H1 (cell line): ENCODE measurements at regions not wholly inside any gene's neighbourhood (a gene's known extent, or its start where the extent isn't known, plus 50 kb on each side); places are given as distances from the start of the nearest gene placed in this dataset.

Source experiments
- CTCF ChIA-PET: fragments of 300-600 bp; sonication (Branson Sonifier 250); formaldehyde crosslinking; loops from one replicate; lab custom pipeline; 2021; ENCODE audit not compliant: partially characterized antibody; lab: Charles Lee
- POLR2A ChIA-PET: fragments of 300-600 bp; sonication (Branson Sonifier 250); formaldehyde crosslinking; loops from one replicate; lab custom pipeline; 2021; ENCODE audit warnings: inconsistent platforms; ENCODE audit not compliant: partially characterized antibody; lab: Charles Lee
- DNase-seq, 2 experiments: peaks; one replicate each; pipeline versions ENCODE4 v3.0.0 to v3.0.0-alpha.2; 2010 to 2022; ENCODE audit warnings: low spot score in 2 of 2, low read depth in 1 of 2, mixed read lengths in 1 of 2
- FAIRE-seq: peaks from 2 replicates; lab custom pipeline; 2011; peaks lifted over from hg19 to GRCh38; lab: Jason Lieb, UNC
- H2AFZ ChIP-seq: 2 replicates; pipeline ENCODE4 v1.8.1; 2012; ENCODE audit warnings: low read length, inconsistent platforms
- H2AK5ac ChIP-seq: 2 replicates; pipeline ENCODE4 v1.6.1; 2013; ENCODE audit warnings: low read depth, low read length
- H2BK120ac ChIP-seq: replicated peaks from 2 replicates; pipeline ENCODE3; 2013; ENCODE audit warnings: low read depth, low read length, inconsistent platforms
- H2BK12ac ChIP-seq: 2 replicates; pipeline ENCODE4 v1.6.1; 2013; ENCODE audit warnings: low read depth, low read length
- H2BK15ac ChIP-seq: 2 replicates; pipeline ENCODE4 v1.6.1; 2013; ENCODE audit warnings: low read length
- H2BK20ac ChIP-seq: 2 replicates; pipeline ENCODE4 v1.6.1; 2013; ENCODE audit warnings: low read length
- H2BK5ac ChIP-seq: 2 replicates; pipeline ENCODE4 v1.6.1; 2013; ENCODE audit warnings: low read depth, low read length
- H3K14ac ChIP-seq: 2 replicates; pipeline ENCODE4 v1.6.1; 2013; ENCODE audit warnings: inconsistent platforms; ENCODE audit not compliant: insufficient read length
- H3K18ac ChIP-seq: 2 replicates; pipeline ENCODE4 v1.6.1; 2013; ENCODE audit warnings: low read length; ENCODE audit errors: extremely low read depth
- H3K23ac ChIP-seq: 2 replicates; pipeline ENCODE4 v1.6.1; 2013; ENCODE audit warnings: inconsistent platforms; ENCODE audit not compliant: insufficient read length
- H3K23me2 ChIP-seq: 2 replicates; pipeline ENCODE4 v1.6.1; 2013; ENCODE audit warnings: low read depth, low read length
- H3K27ac ChIP-seq: 2 replicates; pipeline ENCODE4 v1.6.1; 2011; ENCODE audit warnings: low read depth, low read length, inconsistent platforms
- H3K27me3 ChIP-seq, 4 experiments: replicated peaks in 1 of 4; 1 replicate in 1 of 4; 2 replicates in 3 of 4; pipeline versions ENCODE4 v1.6.1 to v1.8.1; 2011 to 2013; ENCODE audit warnings: low read length in 3 of 4, mild to moderate bottlenecking in 3 of 4, inconsistent platforms in 2 of 4, mixed read lengths in 2 of 4, moderate library complexity in 1 of 4; ENCODE audit not compliant: control insufficient read depth in 3 of 4, insufficient read depth in 3 of 4; ENCODE audit errors: extremely low read depth in 1 of 4
- H3K36me3 ChIP-seq, 4 experiments: 2 replicates each; pipeline versions ENCODE4 v1.6.1 to v1.8.1; 2011 to 2013; ENCODE audit warnings: mild to moderate bottlenecking in 4 of 4, low read length in 3 of 4, moderate library complexity in 2 of 4, control low read depth in 1 of 4, inconsistent platforms in 1 of 4; ENCODE audit not compliant: insufficient read depth in 4 of 4, control insufficient read depth in 2 of 4
- H3K4ac ChIP-seq: replicated peaks from 2 replicates; pipeline ENCODE3; 2013; ENCODE audit warnings: low read length, low read depth, mixed read lengths, inconsistent platforms; ENCODE audit not compliant: insufficient read length
- H3K4me1 ChIP-seq, 4 experiments: replicated peaks in 1 of 4; 1 replicate in 1 of 4; 2 replicates in 3 of 4; pipeline versions ENCODE4 v1.6.1 to v1.8.1; 2011 to 2013; ENCODE audit warnings: low read length in 3 of 4, inconsistent platforms in 2 of 4, mixed read lengths in 1 of 4; ENCODE audit not compliant: insufficient read depth in 4 of 4, control insufficient read depth in 3 of 4
- H3K4me2 ChIP-seq, 2 experiments: 2 replicates each; pipeline versions ENCODE4 v1.6.1 to v1.8.1; 2011 to 2013; ENCODE audit warnings: low read depth in 2 of 2, low read length in 2 of 2, control low read depth in 1 of 2, inconsistent platforms in 1 of 2, mild to moderate bottlenecking in 1 of 2; ENCODE audit not compliant: insufficient read depth in 1 of 2
- H3K4me3 ChIP-seq, 4 experiments: fragments of 200-600, 300-600 bp in 1 of 4; sonication (generic), shearing (Covaris generic), sonication (Bioruptor Twin) in 1 of 4; 2 replicates each; pipeline versions ENCODE4 v1.5.1 to v1.8.1; 2011 to 2016; ENCODE audit warnings: low read length in 4 of 4, low read depth in 3 of 4, control low read depth in 2 of 4, inconsistent platforms in 2 of 4, mild to moderate bottlenecking in 2 of 4, mixed read lengths in 1 of 4, moderate library complexity in 1 of 4; ENCODE audit not compliant: insufficient read depth in 2 of 4; ENCODE audit errors: extremely low read depth in 1 of 4
- H3K56ac ChIP-seq: replicated peaks from 2 replicates; pipeline ENCODE3; 2013; ENCODE audit warnings: low read depth, mild to moderate bottlenecking, mixed read lengths, low read length, inconsistent platforms; ENCODE audit not compliant: insufficient read length
- H3K79me1 ChIP-seq: 2 replicates; pipeline ENCODE4 v1.6.1; 2013; ENCODE audit warnings: low read depth, low read length, control low read depth
- H3K79me2 ChIP-seq, 2 experiments: 2 replicates each; pipeline versions ENCODE4 v1.6.1 to v1.8.1; 2012 to 2013; ENCODE audit warnings: low read length in 2 of 2, mild to moderate bottlenecking in 2 of 2, inconsistent platforms in 1 of 2; ENCODE audit not compliant: insufficient read depth in 2 of 2, control insufficient read depth in 1 of 2
- H3K9ac ChIP-seq, 4 experiments: replicated peaks in 1 of 4; 1 replicate in 1 of 4; 2 replicates in 3 of 4; pipeline versions ENCODE4 v1.6.1 to v1.8.1; 2011 to 2013; ENCODE audit warnings: low read depth in 3 of 4, low read length in 3 of 4, control low read depth in 2 of 4, mild to moderate bottlenecking in 2 of 4, moderate library complexity in 2 of 4, inconsistent platforms in 1 of 4; ENCODE audit errors: extremely low read depth in 1 of 4
- H3K9me3 ChIP-seq, 2 experiments: 2 replicates each; pipeline versions ENCODE4 v1.6.1 to v1.8.1; 2012 to 2013; ENCODE audit warnings: mild to moderate bottlenecking in 2 of 2, moderate library complexity in 2 of 2, control low read depth in 1 of 2, inconsistent platforms in 1 of 2, low read depth in 1 of 2, low read length in 1 of 2, mixed read lengths in 1 of 2; ENCODE audit not compliant: insufficient read depth in 2 of 2
- H4K20me1 ChIP-seq, 2 experiments: replicated peaks in 1 of 2; 2 replicates each; pipeline versions ENCODE3 to v1.8.1; 2011 to 2013; ENCODE audit warnings: inconsistent platforms in 2 of 2, low read length in 2 of 2, mild to moderate bottlenecking in 1 of 2; ENCODE audit not compliant: insufficient read depth in 2 of 2, control insufficient read depth in 1 of 2
- H4K5ac ChIP-seq: 2 replicates; pipeline ENCODE4 v1.6.1; 2013; ENCODE audit warnings: low read length, low read depth, mixed read lengths, inconsistent platforms; ENCODE audit not compliant: insufficient read length
- H4K8ac ChIP-seq: 2 replicates; pipeline ENCODE4 v1.8.0; 2013; ENCODE audit warnings: mild to moderate bottlenecking, moderate library complexity, low read length, inconsistent platforms; ENCODE audit not compliant: insufficient read depth; ENCODE audit errors: extremely low read depth
- H4K91ac ChIP-seq: replicated peaks from 2 replicates; pipeline ENCODE3; 2013; ENCODE audit warnings: low read length, mixed read lengths, inconsistent platforms; ENCODE audit not compliant: insufficient read length
- BACH1 ChIP-seq: IDR thresholded peaks from 2 replicates; pipeline ENCODE4 v1.6.1; 2012; ENCODE audit warnings: low read length, improper control_type of control experiment
- CBX8 ChIP-seq: fragments of 300-800, 300-1000 bp; sonication (generic); IDR thresholded peaks from 2 replicates; pipeline ENCODE4 v1.7.1; 2016; ENCODE audit warnings: low read depth, low read length, borderline replicate concordance
- EGR1 ChIP-seq: IDR thresholded peaks from 2 replicates; pipeline ENCODE4 v1.6.1; 2011; ENCODE audit warnings: low read depth, low read length, borderline replicate concordance
- JUND ChIP-seq: IDR thresholded peaks from 2 replicates; pipeline ENCODE4 v1.6.1; 2011; ENCODE audit warnings: mild to moderate bottlenecking, improper control_type of control experiment, low read length
- KDM1A ChIP-seq: fragments of 200-600, 300-600 bp; sonication (generic); IDR thresholded peaks from 2 replicates; pipeline ENCODE4 v1.7.1; 2016; ENCODE audit warnings: mild to moderate bottlenecking, low read length, borderline replicate concordance
- KDM4A ChIP-seq: IDR thresholded peaks from one replicate; pipeline ENCODE4 v1.7.1; 2012; ENCODE audit warnings: low read depth, mild to moderate bottlenecking, moderate library complexity, low read length, inconsistent platforms; ENCODE audit not compliant: severe bottlenecking
- NANOG ChIP-seq: IDR thresholded peaks from 2 replicates; pipeline ENCODE4 v1.6.1; 2011; ENCODE audit warnings: low read length, low read depth, mild to moderate bottlenecking, inconsistent platforms; ENCODE audit not compliant: insufficient read depth, poor library complexity, severe bottlenecking
- POU5F1 ChIP-seq: IDR thresholded peaks from 2 replicates; pipeline ENCODE4 v1.6.1; 2011; ENCODE audit warnings: low read depth, mild to moderate bottlenecking, low read length, moderate library complexity
- TBP ChIP-seq: IDR thresholded peaks from 2 replicates; pipeline ENCODE4 v1.6.1; 2011; ENCODE audit warnings: low read depth, low read length, improper control_type of control experiment
- ZNF274 ChIP-seq: IDR thresholded peaks from 2 replicates; pipeline ENCODE4 v1.7.0; 2012; ENCODE audit warnings: low read length, borderline replicate concordance; ENCODE audit errors: extremely low read depth
- whole genome bisulfite sequencing, 2 experiments: shearing (Covaris generic) in 1 of 2; methylation state at CpG; one replicate each; pipeline versions ENCODE4 v1.1.6 to v1.1.7; 2013 to 2015; ENCODE audit warnings: low lambda C conversion rate in 2 of 2, mixed read lengths in 2 of 2, inconsistent platforms in 1 of 2, low coverage in 1 of 2, missing lambda C conversion rate in 1 of 2; ENCODE audit not compliant: insufficient replicate concordance in 2 of 2, insufficient coverage in 1 of 2, insufficient read length in 1 of 2; ENCODE audit errors: extremely low coverage in 1 of 2, missing lambda C conversion rate in 1 of 2; 5-methylcytosine and 5-hydroxymethylcytosine counted together
- TF ChIP-seq, protein P1 (sequence below): IDR thresholded peaks from 2 replicates; pipeline ENCODE4 v1.6.1; 2012; ENCODE audit warnings: inconsistent platforms

DNA sequence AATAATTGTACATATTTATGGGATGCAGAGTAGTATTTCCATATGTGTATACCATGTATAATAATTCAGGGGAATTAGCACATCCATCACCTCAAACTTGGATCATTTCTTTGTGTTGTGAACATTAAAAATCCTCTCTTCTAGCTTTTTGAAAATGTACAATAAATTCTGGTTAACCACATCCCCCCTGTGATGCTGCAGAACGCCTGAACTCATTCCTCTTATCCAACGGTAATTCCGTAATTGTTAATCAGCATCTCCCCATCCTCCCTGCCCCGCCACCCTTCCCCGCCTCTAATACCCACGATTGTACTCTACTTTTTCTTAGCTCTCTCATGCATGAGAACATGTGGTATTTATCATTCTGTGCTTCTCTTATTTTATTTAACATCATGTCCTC is 127.7 kb upstream of the ANKRD55 start:
- H3K4me1 ChIP-seq = no peaks in the 10 kb centered on the region
- no peak overlapping the region for H3K23ac ChIP-seq
- H2BK5ac ChIP-seq = no peak overlapping the region
- no peak overlapping the region for H2BK20ac ChIP-seq
- H4K5ac ChIP-seq = no peak overlapping the region
- no peak overlapping the region for H3K56ac ChIP-seq
- no peak overlapping the region for H2AFZ ChIP-seq
- no peak for FAIRE-seq
- ChIA-PET CTCF (no interaction called here), POLR2A (no interaction called here)
- no peak overlapping the region for H2BK12ac ChIP-seq
- H3K36me3 ChIP-seq = no peaks in the 10 kb centered on the region
- H3K4me2 ChIP-seq = no peak overlapping the region
- H3K9ac ChIP-seq = no peak overlapping the region
- no peak overlapping the region for H3K18ac ChIP-seq
- WGBS, 2 experiments = 95% methylated on average over 6 of the region's 6 CpGs; no CpG with 5 or more reads in 1 of the 2 experiments
- H3K23me2 ChIP-seq = no peaks in the 10 kb centered on the region
- no peak overlapping the region for H3K4ac ChIP-seq
- DNase-seq = no peak
- no peaks in the 10 kb centered on the region for H3K79me1 ChIP-seq
- H3K9me3 ChIP-seq = no peaks in the 10 kb centered on the region
- no peak overlapping the region for H3K14ac ChIP-seq
- H4K20me1 ChIP-seq = no peaks in the 10 kb centered on the region
- H3K4me3 ChIP-seq = no peak overlapping the region
- no peaks in the 10 kb centered on the region for H3K27me3 ChIP-seq
- no peak overlapping the region for H2BK120ac ChIP-seq
- no peak for TF ChIP-seq NANOG
- TF ChIP-seq BACH1 = no peak
- TF ChIP-seq ZNF274 = no peak
- TF ChIP-seq KDM4A = no peak
- TF ChIP-seq POU5F1 = no peak
- no peak for TF ChIP-seq KDM1A
- TF ChIP-seq, protein P1, sequence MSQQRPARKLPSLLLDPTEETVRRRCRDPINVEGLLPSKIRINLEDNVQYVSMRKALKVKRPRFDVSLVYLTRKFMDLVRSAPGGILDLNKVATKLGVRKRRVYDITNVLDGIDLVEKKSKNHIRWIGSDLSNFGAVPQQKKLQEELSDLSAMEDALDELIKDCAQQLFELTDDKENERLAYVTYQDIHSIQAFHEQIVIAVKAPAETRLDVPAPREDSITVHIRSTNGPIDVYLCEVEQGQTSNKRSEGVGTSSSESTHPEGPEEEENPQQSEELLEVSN = no peak
- no peak for TF ChIP-seq TBP
- TF ChIP-seq CBX8 = no peak
- no peak for TF ChIP-seq JUND
- no peak for TF ChIP-seq EGR1
- no peak overlapping the region for H4K91ac ChIP-seq
- H4K8ac ChIP-seq = no peak overlapping the region
- H2AK5ac ChIP-seq = no peak overlapping the region
- H3K79me2 ChIP-seq = no peaks in the 10 kb centered on the region
- no peak overlapping the region for H3K27ac ChIP-seq
- no peak overlapping the region for H2BK15ac ChIP-seq
